GM12872 (cell line): ENCODE measurements at regions not wholly inside any gene's neighbourhood (a gene's known extent, or its start where the extent isn't known, plus 50 kb on each side); places are given as distances from the start of the nearest gene placed in this dataset.

Source experiments
- CTCF ChIP-seq: IDR thresholded peaks from 3 replicates; pipeline ENCODE4 v1.5.1; 2011; ENCODE audit warnings: low read depth, mild to moderate bottlenecking, low read length, moderate library complexity; ENCODE audit not compliant: insufficient read depth

- no peak for TF ChIP-seq CTCF
Observed at GRCh38 chr6:168989421-168989820, 264.2 kb downstream of the THBS2 start.

GRCh38 chr6:168988801-168989200 lies 264.8 kb downstream of the THBS2 start:
- TF ChIP-seq CTCF, result no peak

GRCh38 chr6:168988280-168988679 lies 265.4 kb downstream of the THBS2 start:
- no peak for TF ChIP-seq CTCF

- no peak for TF ChIP-seq CTCF
Observed at GRCh38 chr6:168985705-168986104, 267.9 kb downstream of the THBS2 start.

- no peak for TF ChIP-seq CTCF
Observed at GRCh38 chr6:168983925-168984324, 269.7 kb downstream of the THBS2 start.

- no peak for TF ChIP-seq CTCF
Observed at GRCh38 chr6:168981187-168981586, 272.5 kb downstream of the THBS2 start.

GRCh38 chr6:168979254-168979653 lies 274.4 kb downstream of the THBS2 start:
- no peak for TF ChIP-seq CTCF

- TF ChIP-seq CTCF, result no peak
Observed at GRCh38 chr6:168972128-168972527, 281.5 kb downstream of the THBS2 start.
